Psoas muscle (tissue), 7 donors: ENCODE measurements at regions not wholly inside any gene's neighbourhood (a gene's known extent, or its start where the extent isn't known, plus 50 kb on each side); places are given as distances from the start of the nearest gene placed in this dataset.

Experiments used
- ATAC-seq, 4 donors: fragments of 200-7000 bp; cut with Tn5 transposase; one replicate each; pipeline ENCODE4 v1.9.1; 2020; ENCODE audit warnings: moderate library complexity in 3 of 4, mild to moderate bottlenecking in 2 of 4
- DNase-seq, 2 donors: peaks; one replicate each; pipeline ENCODE4 v3.0.0-alpha.2; 2020
- H3K27ac ChIP-seq: fragments of 200-600 bp; one replicate; pipeline ENCODE4 v1.8.0; 2022
- H3K27me3 ChIP-seq, 3 donors: fragments of 200-600 bp in 1 of 3; one replicate each; pipeline versions ENCODE4 v1.6.1 to v1.8.0; 2013 to 2022; ENCODE audit warnings: low read length in 2 of 3, mild to moderate bottlenecking in 2 of 3, moderate library complexity in 1 of 3; ENCODE audit not compliant: insufficient read depth in 3 of 3
- H3K36me3 ChIP-seq, 2 donors: fragments of 200-600 bp in 1 of 2; one replicate each; pipeline versions ENCODE4 v1.6.1 to v1.8.0; 2013 to 2022; ENCODE audit warnings: low read depth in 1 of 2, mild to moderate bottlenecking in 1 of 2, moderate library complexity in 1 of 2; ENCODE audit not compliant: insufficient read depth in 1 of 2
- H3K4me1 ChIP-seq: fragments of 200-600 bp; one replicate; pipeline ENCODE4 v1.8.0; 2022
- H3K4me3 ChIP-seq: fragments of 200-600 bp; one replicate; pipeline ENCODE4 v1.8.0; 2022; ENCODE audit warnings: mild to moderate bottlenecking
- H3K9me3 ChIP-seq: fragments of 200-600 bp; one replicate; pipeline ENCODE4 v1.8.0; 2022
- WGBS, 3 donors: extraction: QIAGEN DNeasy Blood & Tissue Kit; methylation state at CpG; one replicate each; pipeline versions ENCODE4 v1.1.6 to v1.1.7; 2013; 5-methylcytosine and 5-hydroxymethylcytosine counted together
- intact Hi-C, 2 donors: fragments of 100-400 bp; cut with DNase I; formaldehyde crosslinking; loops; one replicate each; pipeline versions ENCODE4 v1.11.0 to v1.14.2; 2022
- TF ChIP-seq, protein P1 (sequence below): fragments of 200-600 bp; IDR thresholded peaks from one replicate; pipeline ENCODE4 v1.8.0; 2022; ENCODE audit warnings: antibody characterized with exemption
- donor health status: healthy with polysubstance abuse.
- donor health status: DM: no; HTN: no; CAD: no; lungs with moderate emphysema.
- donor health status: Bipolar disorder and iron deficiency.
- donor health status: healthy.
- donor health status: DM: yes; HTN: yes; CAD: no.
- donor health status: DM: no; HTN: no; CAD: no.
- donor health status: DM: yes; HTN: yes; CAD: no.

DNA sequence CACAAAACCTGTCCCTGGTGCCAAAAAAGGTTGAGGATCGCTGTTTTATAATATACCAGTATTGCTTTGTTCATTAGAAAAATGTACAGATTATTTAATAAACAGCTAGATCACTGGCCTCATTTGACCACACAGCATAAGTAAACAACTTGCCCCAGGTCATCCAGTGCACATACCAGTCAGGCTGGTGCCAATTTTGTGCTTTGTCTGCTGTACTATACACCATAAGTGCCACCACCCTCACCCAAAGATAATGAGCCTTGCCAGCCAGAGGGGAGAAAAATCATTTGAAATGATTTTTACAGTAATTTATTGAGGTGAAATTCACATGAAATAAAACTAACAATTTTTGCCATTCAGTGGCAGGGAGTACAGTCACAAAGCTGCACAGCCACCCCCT is 202.2 kb upstream of the TWIST2 start:
- ATAC-seq: no peak
- TF ChIP-seq, protein P1, sequence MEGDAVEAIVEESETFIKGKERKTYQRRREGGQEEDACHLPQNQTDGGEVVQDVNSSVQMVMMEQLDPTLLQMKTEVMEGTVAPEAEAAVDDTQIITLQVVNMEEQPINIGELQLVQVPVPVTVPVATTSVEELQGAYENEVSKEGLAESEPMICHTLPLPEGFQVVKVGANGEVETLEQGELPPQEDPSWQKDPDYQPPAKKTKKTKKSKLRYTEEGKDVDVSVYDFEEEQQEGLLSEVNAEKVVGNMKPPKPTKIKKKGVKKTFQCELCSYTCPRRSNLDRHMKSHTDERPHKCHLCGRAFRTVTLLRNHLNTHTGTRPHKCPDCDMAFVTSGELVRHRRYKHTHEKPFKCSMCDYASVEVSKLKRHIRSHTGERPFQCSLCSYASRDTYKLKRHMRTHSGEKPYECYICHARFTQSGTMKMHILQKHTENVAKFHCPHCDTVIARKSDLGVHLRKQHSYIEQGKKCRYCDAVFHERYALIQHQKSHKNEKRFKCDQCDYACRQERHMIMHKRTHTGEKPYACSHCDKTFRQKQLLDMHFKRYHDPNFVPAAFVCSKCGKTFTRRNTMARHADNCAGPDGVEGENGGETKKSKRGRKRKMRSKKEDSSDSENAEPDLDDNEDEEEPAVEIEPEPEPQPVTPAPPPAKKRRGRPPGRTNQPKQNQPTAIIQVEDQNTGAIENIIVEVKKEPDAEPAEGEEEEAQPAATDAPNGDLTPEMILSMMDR: no peak
- WGBS, 3 donors: 88 to 95% (median 94%) methylated on average over 1 of the region's 1 CpG
- H3K4me1 ChIP-seq: no peaks in the 10 kb centered on the region
- H3K36me3 ChIP-seq: no peaks in the 10 kb centered on the region
- no peaks in the 10 kb centered on the region for H3K27me3 ChIP-seq
- intact Hi-C loops: no loop called here
- H3K27ac ChIP-seq: no peak overlapping the region
- no peak for DNase-seq
- H3K4me3 ChIP-seq: no peak overlapping the region
- H3K9me3 ChIP-seq: no peaks in the 10 kb centered on the region

DNA sequence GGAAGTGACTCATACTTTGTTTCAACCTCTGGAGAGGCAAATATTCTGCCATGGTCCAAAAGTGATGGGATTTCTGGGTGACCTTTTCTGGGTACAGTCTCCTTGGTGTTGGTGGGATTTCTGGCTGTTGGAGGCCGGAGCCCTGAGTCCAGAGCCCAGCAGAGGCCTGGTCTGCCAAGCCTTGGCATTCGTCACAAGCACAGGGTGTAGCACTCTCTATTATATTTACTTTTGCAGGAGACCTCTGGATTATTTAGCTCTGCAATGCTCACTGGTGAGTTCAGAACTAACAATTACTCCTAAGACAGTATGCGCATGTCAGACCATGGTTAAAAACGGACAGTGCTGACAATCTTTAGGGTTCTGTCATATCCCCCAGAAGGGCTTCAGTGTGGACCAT is 201.6 kb upstream of the TWIST2 start:
- Histone ChIP-seq H3K4me3 (no peak overlapping the region), H3K9me3 (no peaks in the 10 kb centered on the region), H3K36me3 (no peaks in the 10 kb centered on the region), H3K27me3 (no peaks in the 10 kb centered on the region), H3K27ac (no peak overlapping the region), H3K4me1 (no peaks in the 10 kb centered on the region)
- WGBS, 3 donors: 85 to 92% (median 86%) methylated on average over 4 of the region's 4 CpGs
- DNase-seq: no peak
- TF ChIP-seq, protein P1: no peak
- no peak for ATAC-seq
- intact Hi-C loops: no loop called here

DNA sequence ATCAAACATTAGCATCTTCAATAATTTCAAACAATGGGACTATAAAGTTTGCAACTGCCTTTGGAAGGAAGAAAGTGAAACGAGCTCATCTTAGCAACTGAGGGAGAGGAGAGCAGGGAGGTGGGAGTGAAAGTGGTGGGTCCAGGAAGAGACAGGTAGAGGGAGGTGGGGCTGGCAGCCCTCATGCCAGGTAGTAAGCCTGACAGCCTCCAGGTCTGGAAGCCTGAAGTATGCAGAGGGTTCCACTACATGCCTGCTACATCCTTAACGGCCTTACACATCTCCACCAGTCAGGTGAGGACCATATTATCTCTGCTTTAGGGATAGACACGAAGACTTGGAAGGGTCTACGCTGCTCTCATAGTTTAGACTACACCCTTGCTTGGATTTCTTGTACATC is 201.1 kb upstream of the TWIST2 start:
- TF ChIP-seq, protein P1: no peak
- 81 to 89% (median 84%) methylated on average over 4 of the region's 4 CpGs for WGBS, 3 donors
- intact Hi-C loops: no loop called here
- no peak overlapping the region for H3K4me3 ChIP-seq
- DNase-seq: no peak
- H3K9me3 ChIP-seq: no peaks in the 10 kb centered on the region
- H3K27ac ChIP-seq: no peak overlapping the region
- no peaks in the 10 kb centered on the region for H3K4me1 ChIP-seq
- ATAC-seq: no peak
- no peaks in the 10 kb centered on the region for H3K27me3 ChIP-seq
- no peaks in the 10 kb centered on the region for H3K36me3 ChIP-seq

DNA sequence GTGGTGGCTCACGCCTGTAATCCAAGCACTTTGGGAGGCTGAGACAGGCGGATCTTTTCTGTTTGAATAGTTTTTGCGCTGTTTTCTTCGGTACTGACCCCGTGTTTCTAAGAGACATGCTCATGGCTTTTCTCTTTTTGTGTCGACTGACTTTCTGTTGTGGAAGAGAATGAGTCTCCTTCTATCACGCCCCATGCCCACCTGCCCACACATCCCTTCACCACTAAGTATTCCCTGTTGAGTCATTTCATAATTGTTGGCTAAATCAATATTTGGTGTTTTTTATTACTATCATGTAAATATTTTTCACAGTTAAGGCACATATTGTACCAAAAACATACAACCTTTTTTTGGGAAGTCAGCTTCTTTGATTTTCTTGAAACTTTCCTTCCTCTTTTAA is 198.8 kb upstream of the TWIST2 start:
- DNase-seq (no peak), ATAC-seq (no peak)
- intact Hi-C loops: no loop called here
- no peaks in the 10 kb centered on the region for H3K27me3 ChIP-seq
- whole genome bisulfite sequencing, 3 donors: 88 to 93% (median 88%) methylated on average over 7 of the region's 7 CpGs
- no peaks in the 10 kb centered on the region for H3K36me3 ChIP-seq
- H3K9me3 ChIP-seq: no peaks in the 10 kb centered on the region
- H3K4me1 ChIP-seq: no peaks in the 10 kb centered on the region
- TF ChIP-seq, protein P1: no peak
- H3K4me3 ChIP-seq: no peak overlapping the region
- H3K27ac ChIP-seq: no peak overlapping the region

DNA sequence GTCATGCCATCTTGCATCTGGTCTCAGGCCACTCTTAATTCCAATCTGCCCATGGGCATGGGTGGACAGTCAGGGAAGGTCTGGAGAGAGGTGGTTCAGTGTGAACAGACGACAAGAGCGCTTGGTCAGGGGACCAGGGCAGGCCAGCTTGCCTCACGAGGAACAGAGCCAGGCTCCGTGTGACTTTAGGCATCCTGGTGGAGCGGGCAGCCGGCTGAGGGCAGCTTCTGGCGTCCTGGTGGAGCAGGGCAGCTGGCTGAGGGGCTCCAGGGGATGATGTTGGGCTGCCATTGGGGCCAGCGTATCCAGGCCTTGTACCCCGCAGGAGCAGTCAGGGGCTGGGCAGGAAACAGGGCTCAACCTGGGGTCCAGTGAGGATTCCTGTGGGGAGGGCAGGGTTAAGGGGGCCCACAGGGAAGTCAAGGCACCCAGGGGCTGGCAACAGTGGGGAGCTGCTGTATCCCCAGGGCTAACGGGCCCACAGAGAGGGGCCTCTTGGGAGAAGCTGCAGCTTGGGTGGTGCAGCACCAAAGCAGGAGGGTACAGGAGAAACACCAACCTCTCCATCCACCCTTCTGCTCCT is 197.9 kb upstream of the TWIST2 start:
- TF ChIP-seq, protein P1: no peak
- Histone ChIP-seq H3K4me1 (no peaks in the 10 kb centered on the region), H3K9me3 (no peaks in the 10 kb centered on the region), H3K36me3 (no peaks in the 10 kb centered on the region), H3K27ac (no peak overlapping the region), H3K27me3 (no peaks in the 10 kb centered on the region), H3K4me3 (no peak overlapping the region)
- ATAC-seq (no peak), DNase-seq (no peak)
- WGBS, 3 donors: 84 to 95% (median 91%) methylated on average over 8 to 10 of the region's 10 CpGs
- intact Hi-C loops: no loop called here
